ENCODE measurements at regions not wholly inside any gene's neighbourhood (a gene's known extent, or its start where the extent isn't known, plus 50 kb on each side); places are given as distances from the start of the nearest gene placed in this dataset.

GRCh38 chr4:177107288-177107921 lies 202.3 kb upstream of the NEIL3 start:
- Histone ChIP-seq H3K36me3 (ENCODE audit: control insufficient read depth, low read length) (no peaks in the 10 kb centered on the region), H3K27me3 (ENCODE audit: control insufficient read depth, low read length) (no peaks in the 10 kb centered on the region), H3K4me2 (ENCODE audit: low read length) (no peak overlapping the region), H3K9me3 (ENCODE audit: control insufficient read depth, insufficient read depth, low read length) (no peaks in the 10 kb centered on the region), H3K4me3 (ENCODE audit: low read length) (no peak overlapping the region), H3F3A (ENCODE audit: control insufficient read depth, insufficient read depth) (no peaks in the 10 kb centered on the region), H3K9me2 (replicated peaks; ENCODE audit: control insufficient read depth, low read length) (no peaks in the 10 kb centered on the region), H4K20me1 (ENCODE audit: control insufficient read depth, insufficient read depth, low read depth, low read length) (no peaks in the 10 kb centered on the region), H3K4me1 (ENCODE audit: control insufficient read depth, low read length) (no peaks in the 10 kb centered on the region), H3K79me2 (ENCODE audit: control insufficient read depth, low read length) (no peaks in the 10 kb centered on the region), H3K27ac (ENCODE audit: low read depth, low read length) (no peak overlapping the region)
- TF ChIP-seq EZH2phosphoT487 (IDR thresholded peaks at IDR 0.05; ENCODE audit: borderline replicate concordance, low read length) (no peak), CTCF (IDR thresholded peaks at IDR 0.05; ENCODE audit: low read depth, low read length, poor library complexity, severe bottlenecking) (no peak)

GRCh38 chr4:177108708-177109107 lies 201.0 kb upstream of the NEIL3 start:
- H3K79me2 ChIP-seq (ENCODE audit: control insufficient read depth, low read length): no peaks in the 10 kb centered on the region
- H3K4me1 ChIP-seq (ENCODE audit: control insufficient read depth, low read length): no peaks in the 10 kb centered on the region
- H3K36me3 ChIP-seq (ENCODE audit: control insufficient read depth, low read length): no peaks in the 10 kb centered on the region
- no peaks in the 10 kb centered on the region for H3K9me2 ChIP-seq (replicated peaks; ENCODE audit: control insufficient read depth, low read length)
- H3K4me2 ChIP-seq (ENCODE audit: low read length): no peak overlapping the region
- H4K20me1 ChIP-seq (ENCODE audit: control insufficient read depth, insufficient read depth, low read depth, low read length): no peaks in the 10 kb centered on the region
- H3K27me3 ChIP-seq (ENCODE audit: control insufficient read depth, low read length): no peaks in the 10 kb centered on the region
- no peaks in the 10 kb centered on the region for H3F3A ChIP-seq (ENCODE audit: control insufficient read depth, insufficient read depth)
- TF ChIP-seq CTCF (IDR thresholded peaks at IDR 0.05; ENCODE audit: low read depth, low read length, poor library complexity, severe bottlenecking) (no peak), EZH2phosphoT487 (IDR thresholded peaks at IDR 0.05; ENCODE audit: borderline replicate concordance, low read length) (no peak)
- H3K9me3 ChIP-seq (ENCODE audit: control insufficient read depth, insufficient read depth, low read length): no peaks in the 10 kb centered on the region
- no peak overlapping the region for H3K27ac ChIP-seq (ENCODE audit: low read depth, low read length)
- H3K4me3 ChIP-seq (ENCODE audit: low read length): no peak overlapping the region

GRCh38 chr4:177109769-177110168 lies 199.9 kb upstream of the NEIL3 start:
- Histone ChIP-seq H3K27ac (ENCODE audit: low read depth, low read length) (no peak overlapping the region), H3K9me2 (replicated peaks; ENCODE audit: control insufficient read depth, low read length) (no peaks in the 10 kb centered on the region), H3K79me2 (ENCODE audit: control insufficient read depth, low read length) (no peaks in the 10 kb centered on the region), H3K36me3 (ENCODE audit: control insufficient read depth, low read length) (no peaks in the 10 kb centered on the region), H3F3A (ENCODE audit: control insufficient read depth, insufficient read depth) (no peaks in the 10 kb centered on the region), H3K27me3 (ENCODE audit: control insufficient read depth, low read length) (no peaks in the 10 kb centered on the region), H3K4me2 (ENCODE audit: low read length) (no peak overlapping the region), H3K9me3 (ENCODE audit: control insufficient read depth, insufficient read depth, low read length) (no peaks in the 10 kb centered on the region), H3K4me3 (ENCODE audit: low read length) (no peak overlapping the region), H3K4me1 (ENCODE audit: control insufficient read depth, low read length) (no peaks in the 10 kb centered on the region), H4K20me1 (ENCODE audit: control insufficient read depth, insufficient read depth, low read depth, low read length) (no peaks in the 10 kb centered on the region)
- TF ChIP-seq CTCF (IDR thresholded peaks at IDR 0.05; ENCODE audit: low read depth, low read length, poor library complexity, severe bottlenecking) (no peak), EZH2phosphoT487 (IDR thresholded peaks at IDR 0.05; ENCODE audit: borderline replicate concordance, low read length) (no peak)
